Smooth muscle cell (in vitro differentiated cells): ENCODE measurements at regions not wholly inside any gene's neighbourhood (a gene's known extent, or its start where the extent isn't known, plus 50 kb on each side); places are given as distances from the start of the nearest gene placed in this dataset.

Experiments
- DNase-seq: peaks from one replicate; lab custom pipeline; 2025; ENCODE audit not compliant: unreplicated experiment; lab: John Stamatoyannopoulos, UW
- H2AFZ ChIP-seq: fragments of 200-600 bp; sonication (generic); 2 replicates; pipeline ENCODE4 v1.6.0; 2016; ENCODE audit warnings: antibody characterized with exemption, low read depth, mild to moderate bottlenecking
- H3F3A ChIP-seq: fragments of 200-600 bp; sonication (generic); 2 replicates; pipeline ENCODE4 v1.6.0; 2017; ENCODE audit warnings: antibody characterized with exemption, low read depth
- H3K27ac ChIP-seq: fragments of 200-600 bp; sonication (generic); 2 replicates; pipeline ENCODE4 v1.5.1; 2016; ENCODE audit warnings: low read depth, mild to moderate bottlenecking
- H3K27me3 ChIP-seq: fragments of 200-600 bp; sonication (generic); 2 replicates; pipeline ENCODE4 v1.6.1; 2016; ENCODE audit warnings: low read depth, mild to moderate bottlenecking
- H3K36me3 ChIP-seq: fragments of 200-600 bp; sonication (generic); 2 replicates; pipeline ENCODE4 v1.5.1; 2016; ENCODE audit warnings: low read depth
- H3K4me1 ChIP-seq: fragments of 200-600 bp; sonication (generic); 2 replicates; pipeline ENCODE4 v1.5.1; 2016; ENCODE audit warnings: low read depth
- H3K4me2 ChIP-seq: fragments of 200-600 bp; sonication (generic); 2 replicates; pipeline ENCODE4 v1.6.0; 2016; ENCODE audit warnings: mild to moderate bottlenecking
- H3K4me3 ChIP-seq: fragments of 200-600 bp; sonication (generic); 2 replicates; pipeline ENCODE4 v1.5.1; 2016; ENCODE audit warnings: mild to moderate bottlenecking
- H3K79me2 ChIP-seq: fragments of 200-600 bp; sonication (generic); 2 replicates; pipeline ENCODE4 v1.6.0; 2016; ENCODE audit warnings: low read depth, mild to moderate bottlenecking
- H3K9ac ChIP-seq: fragments of 200-600 bp; sonication (generic); 2 replicates; pipeline ENCODE4 v1.6.0; 2016; ENCODE audit warnings: low read depth
- H3K9me3 ChIP-seq: fragments of 200-600 bp; sonication (generic); replicated peaks from 2 replicates; pipeline ENCODE4 v1.5.1; 2016; ENCODE audit warnings: low read depth
- H4K20me1 ChIP-seq: fragments of 200-600 bp; sonication (generic); 2 replicates; pipeline ENCODE4 v1.6.0; 2016; ENCODE audit warnings: low read depth
- WGBS: methylation state at CpG from one replicate; pipeline ENCODE4 v1.1.7; 2016; ENCODE audit warnings: low lambda C conversion rate; 5-methylcytosine and 5-hydroxymethylcytosine counted together
- TF ChIP-seq, protein P1 (sequence below): fragments of 200-600 bp; sonication (generic); IDR thresholded peaks from 2 replicates; pipeline ENCODE4 v1.5.1; 2017; ENCODE audit warnings: borderline replicate concordance, mild to moderate bottlenecking, antibody characterized with exemption; ENCODE audit not compliant: insufficient read depth, poor library complexity, severe bottlenecking

DNA sequence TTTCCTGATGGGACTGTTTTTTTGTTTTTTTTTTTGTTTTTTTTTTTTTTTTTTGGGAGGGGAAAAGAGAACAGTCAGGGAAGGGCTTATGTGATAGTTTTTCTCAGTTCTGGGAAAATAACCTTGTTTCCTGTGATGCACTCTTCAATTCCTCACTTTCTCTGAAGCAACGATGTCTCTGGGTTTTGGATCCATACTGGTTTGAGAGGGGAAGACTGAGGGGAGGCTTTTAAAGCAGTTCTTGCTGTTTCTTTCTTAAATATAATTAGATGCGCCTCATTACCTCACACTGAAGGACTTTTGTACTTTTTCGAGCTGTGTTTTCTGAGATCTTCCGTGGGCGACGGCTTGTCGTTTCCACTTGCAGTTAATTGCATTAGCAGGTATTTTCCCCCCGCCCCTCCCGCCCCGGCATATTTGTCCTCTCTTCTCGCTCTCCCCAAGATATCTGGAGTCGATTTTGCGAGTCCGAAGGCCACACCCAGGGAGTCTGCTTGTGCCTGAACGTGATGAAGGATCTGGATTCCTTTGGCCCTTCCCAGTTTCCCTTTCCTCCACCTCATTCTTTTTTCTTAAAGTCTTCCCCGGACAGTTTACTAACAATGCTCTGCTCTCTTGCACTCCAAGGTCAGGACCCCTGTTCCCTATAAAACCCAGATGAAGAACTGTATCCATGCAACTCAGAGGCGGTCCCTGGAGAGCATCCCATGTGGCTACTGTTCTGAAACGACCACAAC is 125.2 kb upstream of the ZFHX3 start:
- no peak overlapping the region for H3K9ac ChIP-seq
- WGBS, result 46% methylated on average over 18 of the region's 18 CpGs
- H3K27ac ChIP-seq, result no peak overlapping the region
- H3K4me3 ChIP-seq, result no peak overlapping the region
- TF ChIP-seq, protein P1, sequence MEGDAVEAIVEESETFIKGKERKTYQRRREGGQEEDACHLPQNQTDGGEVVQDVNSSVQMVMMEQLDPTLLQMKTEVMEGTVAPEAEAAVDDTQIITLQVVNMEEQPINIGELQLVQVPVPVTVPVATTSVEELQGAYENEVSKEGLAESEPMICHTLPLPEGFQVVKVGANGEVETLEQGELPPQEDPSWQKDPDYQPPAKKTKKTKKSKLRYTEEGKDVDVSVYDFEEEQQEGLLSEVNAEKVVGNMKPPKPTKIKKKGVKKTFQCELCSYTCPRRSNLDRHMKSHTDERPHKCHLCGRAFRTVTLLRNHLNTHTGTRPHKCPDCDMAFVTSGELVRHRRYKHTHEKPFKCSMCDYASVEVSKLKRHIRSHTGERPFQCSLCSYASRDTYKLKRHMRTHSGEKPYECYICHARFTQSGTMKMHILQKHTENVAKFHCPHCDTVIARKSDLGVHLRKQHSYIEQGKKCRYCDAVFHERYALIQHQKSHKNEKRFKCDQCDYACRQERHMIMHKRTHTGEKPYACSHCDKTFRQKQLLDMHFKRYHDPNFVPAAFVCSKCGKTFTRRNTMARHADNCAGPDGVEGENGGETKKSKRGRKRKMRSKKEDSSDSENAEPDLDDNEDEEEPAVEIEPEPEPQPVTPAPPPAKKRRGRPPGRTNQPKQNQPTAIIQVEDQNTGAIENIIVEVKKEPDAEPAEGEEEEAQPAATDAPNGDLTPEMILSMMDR, result peak; percentile 6
- no peaks in the 10 kb centered on the region for H3F3A ChIP-seq
- no peaks in the 10 kb centered on the region for H3K27me3 ChIP-seq
- H3K4me2 ChIP-seq, result no peak overlapping the region
- no peaks in the 10 kb centered on the region for H3K9me3 ChIP-seq
- no peaks in the 10 kb centered on the region for H4K20me1 ChIP-seq
- peak overlapping the region; percentile 43 for H2AFZ ChIP-seq
- no peaks in the 10 kb centered on the region for H3K79me2 ChIP-seq
- H3K4me1 ChIP-seq, result peaks cover 11% of the 10 kb centered on the region
- H3K36me3 ChIP-seq, result no peaks in the 10 kb centered on the region
- no peak for DNase-seq

DNA sequence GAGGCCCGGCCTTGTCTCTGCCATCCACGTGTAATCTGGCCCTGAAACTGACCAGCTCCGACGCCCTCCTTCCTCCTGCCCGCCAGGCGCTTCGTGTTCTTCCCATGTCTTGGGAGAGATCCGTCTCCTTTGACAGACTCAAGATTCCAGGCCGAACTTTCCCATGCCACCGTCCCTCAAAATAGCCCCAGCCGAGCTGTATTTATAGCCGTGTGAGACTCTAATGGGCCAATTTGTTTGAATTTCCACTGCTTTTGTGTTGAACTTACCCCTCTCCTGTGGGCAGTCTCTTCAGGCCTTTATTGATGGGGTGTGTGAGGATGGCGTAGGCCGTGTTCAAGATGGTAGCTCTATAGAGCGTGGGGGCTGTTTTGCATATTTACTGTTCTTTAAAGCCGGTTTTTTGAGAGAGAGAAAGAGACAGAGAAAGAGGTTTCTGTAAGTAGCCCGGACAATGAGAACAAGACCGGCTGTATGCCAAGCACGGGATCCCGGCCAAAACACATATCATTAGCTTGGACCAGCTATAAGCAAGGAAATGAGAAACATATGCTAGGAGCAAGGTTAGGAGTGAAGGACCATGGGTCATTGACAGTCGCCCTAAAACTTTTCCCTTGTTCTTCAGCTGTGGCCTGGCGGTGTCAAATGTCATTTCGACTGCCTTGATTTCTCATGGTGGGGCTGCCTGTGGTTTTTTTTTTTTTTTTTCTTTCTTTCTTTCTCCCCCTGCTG is 124.5 kb upstream of the ZFHX3 start:
- Histone ChIP-seq H3K4me3 (no peak overlapping the region), H3K4me1 (peaks cover 11% of the 10 kb centered on the region), H3K79me2 (no peaks in the 10 kb centered on the region), H3K4me2 (peak overlapping the region; percentile 28), H3K36me3 (no peaks in the 10 kb centered on the region), H3K9ac (no peak overlapping the region), H3K9me3 (no peaks in the 10 kb centered on the region), H4K20me1 (no peaks in the 10 kb centered on the region), H3F3A (no peaks in the 10 kb centered on the region), H3K27me3 (no peaks in the 10 kb centered on the region), H3K27ac (no peak overlapping the region), H2AFZ (peak overlapping the region; percentile 41)
- TF ChIP-seq, protein P1, result no peak
- WGBS, result 58% methylated on average over 23 of the region's 23 CpGs
- DNase-seq, result no peak

GRCh38 chr16:73171901-73172240 is 123.9 kb upstream of the ZFHX3 start:
- Histone ChIP-seq H3K36me3 (no peaks in the 10 kb centered on the region), H3K79me2 (no peaks in the 10 kb centered on the region), H3K4me1 (peaks cover 11% of the 10 kb centered on the region), H3K9me3 (no peaks in the 10 kb centered on the region), H3K27ac (no peak overlapping the region), H3F3A (no peaks in the 10 kb centered on the region), H3K9ac (no peak overlapping the region), H3K4me2 (no peak overlapping the region), H4K20me1 (no peaks in the 10 kb centered on the region), H2AFZ (no peak overlapping the region), H3K27me3 (no peaks in the 10 kb centered on the region), H3K4me3 (no peak overlapping the region)
- TF ChIP-seq, protein P1, result no peak
- no peak for DNase-seq
- WGBS, result 73% methylated on average over 9 of the region's 9 CpGs
